Activated naive CD4-positive, alpha-beta T cell treated with Interleukin-2 at 50 U/mL for 16 hours (primary cell): ENCODE measurements at regions not wholly inside any gene's neighbourhood (a gene's known extent, or its start where the extent isn't known, plus 50 kb on each side); places are given as distances from the start of the nearest gene placed in this dataset.
"Not testable (repeated sequence)": the region's sequence is repeated elsewhere in the genome, so short reads cannot be mapped to it uniquely, and the experiment has no call there.

Source experiments
- DNase-seq: peaks from one replicate; pipeline ENCODE4 v3.0.0-alpha.2; 2020

DNA sequence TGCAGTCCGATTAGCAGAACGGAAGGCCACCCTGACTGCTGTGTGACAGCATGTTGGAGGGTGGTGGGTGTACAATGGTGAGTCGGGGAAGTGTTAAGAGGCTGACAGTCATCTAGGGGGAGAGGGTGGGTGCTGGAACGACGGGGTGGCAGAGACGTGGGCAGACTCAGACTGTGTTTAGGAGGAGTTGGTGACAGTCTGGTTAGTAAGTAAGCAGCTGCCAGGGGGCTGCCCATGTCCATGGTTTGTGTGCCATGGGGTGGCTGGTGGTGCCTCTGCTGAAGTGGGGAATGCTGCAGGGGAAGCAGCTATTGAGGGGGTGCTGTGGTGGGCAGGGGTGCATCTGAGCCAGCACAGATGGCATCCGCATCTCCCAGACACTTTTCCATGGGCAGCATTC, 51.3 kb upstream of the BOD1 start:
- no peak for DNase-seq

DNA sequence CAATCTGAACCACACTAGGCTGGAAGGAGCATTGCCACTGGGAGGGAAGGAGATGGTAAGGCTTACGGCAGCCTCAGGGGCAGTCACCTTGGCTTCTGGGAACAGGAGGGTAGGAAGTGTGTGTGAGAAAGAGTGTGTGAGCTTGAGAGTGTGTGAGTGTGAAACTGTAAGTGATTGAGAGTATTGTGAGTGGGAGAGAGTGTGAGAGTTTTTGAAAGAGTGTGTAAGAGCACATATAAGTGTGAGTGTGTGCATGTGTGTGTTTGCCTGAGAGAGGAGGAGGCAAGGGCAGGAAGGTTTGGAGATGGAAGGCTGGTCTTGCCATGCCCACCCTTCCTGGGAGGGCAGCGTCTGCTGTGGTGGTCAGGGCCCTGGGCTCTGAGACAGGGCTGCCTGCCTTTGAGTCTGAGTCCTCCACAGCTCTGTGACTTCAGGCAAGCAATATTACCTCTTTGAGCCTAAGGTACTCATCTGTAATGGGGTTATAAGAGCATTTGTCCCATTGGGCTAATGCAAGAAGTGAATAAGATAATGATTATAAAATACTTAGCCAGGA, 51.9 kb upstream of the BOD1 start:
- no peak for DNase-seq

- no peak for DNase-seq
Observed at GRCh38 chr5:173668910-173669309, 52.5 kb upstream of the BOD1 start.

- no peak for DNase-seq
Observed at GRCh38 chr5:173669483-173669882, 53.0 kb upstream of the BOD1 start.

DNA sequence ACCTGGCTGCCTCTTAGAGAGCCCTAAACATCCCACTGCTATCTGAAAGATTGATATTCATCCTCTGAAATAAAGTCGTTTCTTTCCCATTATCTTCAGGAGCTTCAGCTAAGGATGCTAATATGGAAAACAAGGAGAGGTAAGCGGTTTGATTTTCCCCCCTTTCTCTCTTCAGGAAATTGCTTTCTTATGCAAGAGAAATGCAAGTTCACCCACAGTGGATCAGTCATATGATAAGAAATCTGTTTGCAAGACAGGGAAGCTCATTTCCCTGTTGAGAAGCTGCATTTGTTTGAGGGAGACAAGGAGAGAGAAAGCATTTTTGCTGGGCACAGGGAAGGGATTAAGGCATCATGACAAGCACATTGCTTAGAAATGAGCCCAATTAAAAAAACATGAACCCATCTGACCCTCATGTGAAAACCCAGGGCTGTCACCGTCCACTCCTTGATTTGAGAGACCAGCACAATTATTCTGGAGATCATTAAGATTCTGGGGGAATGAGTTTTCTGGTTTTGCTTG, 53.7 kb upstream of the BOD1 start:
- no peak for DNase-seq

DNA sequence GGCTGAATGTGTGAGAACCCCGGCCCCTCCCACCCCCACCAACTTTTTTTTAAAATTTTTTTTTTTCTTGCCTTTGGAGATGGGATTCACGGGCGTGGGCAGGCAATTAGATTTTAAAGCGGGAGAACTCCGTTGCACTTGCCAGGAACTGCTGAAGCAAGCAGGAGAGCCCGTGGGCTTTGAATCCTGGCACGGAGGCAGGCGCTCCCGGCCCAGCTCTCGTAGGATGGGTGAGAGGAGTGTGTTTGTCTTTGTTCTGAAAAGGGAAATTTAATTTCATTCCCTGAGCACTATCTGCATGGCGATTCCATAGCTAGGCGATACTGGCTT, 54.3 kb upstream of the BOD1 start:
- no peak for DNase-seq

- DNase-seq, result no peak
Observed at GRCh38 chr5:173671121-173671949, 54.9 kb upstream of the BOD1 start.

DNA sequence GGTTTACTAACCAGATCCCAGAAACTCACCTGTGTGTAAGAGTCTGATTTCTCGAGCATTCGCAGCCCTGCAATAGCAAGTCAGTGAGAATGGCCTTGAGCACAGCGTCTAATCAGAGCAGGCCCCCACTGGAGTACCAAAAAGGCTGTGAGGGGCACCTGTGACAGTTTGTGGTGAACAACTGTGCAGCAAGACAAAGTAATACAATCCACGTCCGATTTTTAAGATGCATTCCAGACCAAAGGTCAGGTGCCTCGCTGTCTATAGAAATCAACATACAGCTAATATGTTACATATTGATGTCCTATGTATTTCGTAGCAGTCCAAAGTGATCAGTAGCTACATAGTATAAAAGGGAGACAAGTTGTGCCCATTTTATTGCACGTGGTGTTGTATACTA, 55.7 kb upstream of the BOD1 start:
- no peak for DNase-seq

GRCh38 chr5:173672891-173673290, 56.4 kb upstream of the BOD1 start:
- no peak for DNase-seq

DNA sequence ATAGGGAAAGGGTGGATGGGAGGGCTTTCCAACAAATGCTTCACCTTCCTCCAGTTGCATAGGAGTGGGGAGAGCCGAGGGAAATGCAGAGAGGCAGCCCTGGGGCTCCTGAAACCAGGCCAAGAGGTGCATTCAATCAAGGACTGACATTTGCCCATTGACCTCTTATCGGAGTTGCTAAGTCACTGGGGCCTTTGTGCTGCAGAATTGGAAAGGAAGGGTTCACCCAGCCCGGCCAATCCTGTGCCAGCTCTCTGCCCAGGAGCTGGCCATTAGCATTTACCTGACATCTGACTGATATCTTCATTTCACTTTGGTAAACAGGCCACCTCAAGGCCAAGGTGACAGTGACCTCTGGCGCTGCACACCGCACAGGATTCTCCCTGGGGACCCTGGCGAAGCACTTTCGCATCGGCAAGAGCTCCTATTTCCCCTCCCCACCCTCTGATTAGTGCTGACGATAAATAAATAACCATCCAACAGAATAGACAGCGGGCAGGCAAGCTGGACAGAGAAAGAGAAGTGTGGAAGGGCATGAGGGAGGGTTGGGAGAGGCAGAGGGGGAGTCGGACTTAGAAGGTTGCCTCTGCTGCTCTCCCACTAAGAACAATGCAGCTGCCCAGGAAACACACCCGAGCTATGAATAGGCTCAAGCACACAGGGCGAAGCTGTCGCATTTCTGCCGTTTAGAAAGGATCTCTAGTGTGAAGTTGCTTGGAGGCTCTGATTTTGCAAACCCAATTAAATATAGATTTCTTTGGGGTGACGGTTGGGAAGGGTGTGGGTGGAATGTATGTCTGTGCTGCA, 57.0 kb upstream of the BOD1 start:
- DNase-seq, result no peak

- no peak for DNase-seq
Observed at GRCh38 chr5:173675287-173675996, 59.0 kb upstream of the BOD1 start.

DNA sequence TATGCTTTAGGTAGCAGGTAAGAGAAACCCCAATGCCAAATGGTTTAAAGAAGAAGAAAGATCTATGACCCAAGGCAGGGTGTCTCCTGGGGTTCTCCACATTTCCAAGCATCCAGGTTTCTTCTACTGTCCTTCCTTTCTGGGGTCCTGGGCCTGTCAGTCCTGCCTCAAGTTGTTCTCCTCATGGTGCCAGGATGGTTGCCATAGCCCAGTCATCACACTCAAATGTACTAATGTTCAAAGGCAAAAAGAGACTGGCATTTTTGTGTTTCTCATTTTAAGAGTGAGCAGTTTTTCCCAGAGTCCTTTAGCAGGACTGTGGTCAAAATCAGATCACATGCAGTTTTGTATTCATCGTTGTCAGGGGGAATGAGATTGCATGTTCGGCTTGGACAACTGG, 59.9 kb upstream of the BOD1 start:
- DNase-seq, result no peak

- DNase-seq, result no peak
Observed at GRCh38 chr5:173677125-173677672, 60.7 kb upstream of the BOD1 start.

DNA sequence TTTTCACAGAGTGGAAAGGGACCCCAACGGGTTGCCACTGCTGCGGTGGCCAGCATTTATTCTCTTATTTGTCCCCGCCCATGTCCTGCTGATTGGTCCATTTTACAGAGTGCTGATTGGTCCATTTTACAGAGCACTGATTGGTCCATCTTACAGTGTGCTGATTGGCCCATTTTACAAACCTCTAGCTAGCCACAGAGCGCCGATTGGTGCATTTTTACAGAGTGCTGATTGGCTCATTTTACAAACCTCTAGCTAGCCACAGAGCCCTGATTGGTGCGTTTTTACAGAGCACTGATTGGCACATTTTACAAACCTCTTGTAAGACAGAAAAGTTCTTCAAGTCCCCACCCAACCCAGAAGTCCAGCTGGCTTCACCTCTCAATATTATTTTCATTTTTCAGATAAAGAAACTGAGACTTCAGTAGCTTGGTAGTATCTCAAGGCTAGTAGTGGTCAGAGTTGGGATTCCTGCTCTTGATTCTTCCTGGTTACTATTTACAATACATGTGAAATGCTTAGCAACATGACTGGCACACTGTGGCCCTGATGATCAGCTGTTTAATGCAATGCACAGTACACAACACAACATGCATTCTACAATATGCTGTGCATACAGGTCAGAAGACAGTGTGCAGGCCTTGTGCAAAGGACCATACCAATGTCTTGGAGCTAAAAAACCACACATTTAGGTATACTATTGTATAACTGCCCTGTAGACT, 63.6 kb upstream of the BOD1 start:
- no peak for DNase-seq

GRCh38 chr5:173680660-173681242, 64.3 kb upstream of the BOD1 start:
- DNase-seq, result no peak

GRCh38 chr5:173682313-173682712, 65.9 kb upstream of the BOD1 start:
- no peak for DNase-seq

GRCh38 chr5:173684535-173684934, 68.1 kb upstream of the BOD1 start:
- DNase-seq, result not testable (repeated sequence)

DNA sequence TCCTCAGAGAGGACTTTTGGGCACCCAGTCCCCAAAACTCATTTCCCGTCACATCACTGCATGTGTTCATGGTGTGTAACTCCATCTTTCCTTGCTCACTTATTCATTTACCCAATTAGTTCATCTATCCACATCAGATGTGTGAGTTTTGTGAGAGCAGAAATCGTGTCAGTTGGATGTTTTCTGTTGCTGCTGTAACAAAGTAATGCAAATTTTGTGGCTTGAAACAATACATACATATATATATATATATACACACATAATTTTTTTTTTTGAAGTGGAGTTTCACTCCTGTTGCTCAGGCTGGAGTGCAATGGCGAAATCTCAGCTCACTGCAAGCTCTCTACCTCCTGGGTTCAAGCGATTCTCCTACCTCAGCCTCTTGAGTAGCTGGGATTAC, 70.5 kb upstream of the BOD1 start:
- DNase-seq, result no peak

DNA sequence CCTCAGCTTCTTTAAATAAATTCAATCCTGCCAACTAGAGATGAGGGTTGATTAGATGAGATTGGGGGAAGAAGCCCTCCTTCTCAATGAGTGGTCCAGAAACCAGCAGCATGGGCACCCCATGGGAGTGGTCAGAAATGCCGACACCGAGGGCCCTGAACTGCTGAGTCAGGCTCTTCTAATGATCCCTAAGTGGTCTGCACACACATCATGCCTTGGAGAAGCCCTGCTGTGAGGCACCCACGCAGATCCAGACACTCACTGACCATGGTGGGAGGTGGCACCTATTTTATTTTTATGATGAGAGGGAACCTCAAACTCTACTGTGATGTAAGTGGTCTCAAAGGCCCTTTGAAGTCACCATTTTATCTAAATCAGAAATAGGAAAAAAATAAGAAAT, 72.3 kb upstream of the BOD1 start:
- DNase-seq, result no peak

DNA sequence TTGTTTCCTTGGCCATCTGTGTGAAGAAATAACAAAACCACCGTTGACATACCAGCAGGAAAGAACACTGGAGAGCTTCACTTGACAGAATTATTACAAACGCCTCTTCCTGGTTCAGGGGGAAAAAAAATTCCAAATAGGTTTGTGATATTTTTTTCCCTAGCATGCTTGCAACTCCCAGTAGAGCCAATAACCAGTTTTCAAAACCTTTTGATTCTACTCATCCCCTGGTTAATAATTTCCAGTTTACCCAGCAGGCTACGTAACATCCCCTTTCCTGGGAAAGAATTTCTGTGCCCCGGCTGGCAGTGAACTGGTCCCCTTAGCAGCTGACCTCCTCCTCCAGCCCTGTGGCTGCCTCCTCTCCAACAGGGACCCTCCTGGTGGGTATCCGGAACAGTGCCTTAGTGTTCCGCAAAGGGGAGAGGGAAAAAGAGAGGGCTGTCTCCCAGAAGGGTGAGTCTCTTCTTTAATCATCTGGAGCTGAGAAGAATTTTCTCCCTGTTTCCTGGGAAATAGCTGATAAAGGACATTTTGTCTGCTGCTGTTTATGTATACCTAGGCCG, 72.8 kb upstream of the BOD1 start:
- DNase-seq, result no peak

DNA sequence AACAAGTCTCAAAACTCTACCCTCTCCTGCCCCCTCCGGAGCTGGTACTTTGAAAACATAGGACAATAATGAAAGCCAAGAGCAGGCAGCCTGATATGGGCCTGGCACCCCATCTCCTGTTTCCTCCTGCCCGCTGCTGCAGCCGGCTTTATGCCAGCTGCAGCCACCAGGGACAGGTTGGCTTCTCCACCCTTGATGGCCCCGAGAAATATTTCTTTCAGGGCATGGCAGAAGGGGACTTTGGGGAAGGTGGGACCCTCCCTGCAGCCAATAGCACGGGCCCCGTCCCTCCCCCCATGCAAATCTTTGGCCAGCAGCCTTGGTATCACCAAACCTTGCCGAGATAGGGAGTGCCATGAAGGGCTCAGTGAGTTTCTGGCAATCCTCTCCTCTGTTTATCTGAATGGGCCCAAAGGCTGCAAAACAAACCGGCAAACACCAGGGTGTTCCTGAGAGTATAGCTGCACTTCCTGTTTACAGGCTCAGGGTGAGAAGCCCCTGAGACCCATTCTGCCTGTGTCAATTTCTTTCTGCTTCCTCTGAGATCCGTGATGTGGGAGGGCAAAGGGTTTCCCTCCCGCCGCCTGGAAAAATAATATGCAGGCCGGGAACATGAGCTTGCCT, 73.4 kb upstream of the BOD1 start:
- DNase-seq, result no peak
